ENCODE measurements at regions not wholly inside any gene's neighbourhood (a gene's known extent, or its start where the extent isn't known, plus 50 kb on each side); places are given as distances from the start of the nearest gene placed in this dataset.

- no peak for FAIRE-seq
- Histone ChIP-seq H3K23me2 (ENCODE audit: low read depth, low read length) (no peaks in the 10 kb centered on the region), H2AFZ (ENCODE audit: low read length) (no peak overlapping the region), H3K79me1 (ENCODE audit: low read depth, low read length) (no peaks in the 10 kb centered on the region), H3K4me2 (ENCODE audit: insufficient read depth in 1 of 2, low read depth in 2 of 2, low read length in 2 of 2) (no peak overlapping the region), H2BK15ac (ENCODE audit: low read length) (no peak overlapping the region), H3K23ac (ENCODE audit: insufficient read length) (no peak overlapping the region), H2BK12ac (ENCODE audit: low read depth, low read length) (no peak overlapping the region), H2BK20ac (ENCODE audit: low read length) (no peak overlapping the region), H3K56ac (replicated peaks; ENCODE audit: insufficient read length, low read depth, low read length) (no peak overlapping the region), H4K91ac (replicated peaks; ENCODE audit: insufficient read length, low read length) (no peak overlapping the region), H3K79me2 (ENCODE audit: control insufficient read depth in 1 of 2, insufficient read depth in 2 of 2, low read length in 2 of 2) (no peaks in the 10 kb centered on the region), H3K14ac (ENCODE audit: insufficient read length) (no peak overlapping the region), H3K4ac (replicated peaks; ENCODE audit: insufficient read length, low read depth, low read length) (no peak overlapping the region), H2AK5ac (ENCODE audit: low read depth, low read length) (no peak overlapping the region), H4K20me1 (replicated peaks in 1 of 2; ENCODE audit: control insufficient read depth in 1 of 2, insufficient read depth in 2 of 2, low read length in 2 of 2) (no peaks in the 10 kb centered on the region), H3K36me3 (ENCODE audit: control insufficient read depth in 2 of 4, insufficient read depth in 4 of 4, low read length in 3 of 4) (no peaks in the 10 kb centered on the region), H3K4me1 (replicated peaks in 1 of 4; ENCODE audit: control insufficient read depth in 3 of 4, insufficient read depth in 4 of 4, low read length in 3 of 4) (no peaks in the 10 kb centered on the region), H3K18ac (ENCODE audit: extremely low read depth, low read length) (no peak overlapping the region), H3K27ac (ENCODE audit: low read depth, low read length) (no peak overlapping the region), H3K4me3 (ENCODE audit: extremely low read depth in 1 of 4, insufficient read depth in 2 of 4, low read depth in 3 of 4, low read length in 4 of 4) (no peak overlapping the region), H2BK5ac (ENCODE audit: low read depth, low read length) (no peak overlapping the region), H3K9ac (replicated peaks in 1 of 4; ENCODE audit: extremely low read depth in 1 of 4, low read depth in 3 of 4, low read length in 3 of 4) (no peak overlapping the region), H4K8ac (ENCODE audit: extremely low read depth, insufficient read depth, low read length) (no peak overlapping the region), H3K9me3 (ENCODE audit: insufficient read depth in 2 of 2, low read depth in 1 of 2, low read length in 1 of 2) (no peaks in the 10 kb centered on the region), H4K5ac (ENCODE audit: insufficient read length, low read depth, low read length) (no peak overlapping the region), H3K27me3 (replicated peaks in 1 of 4; ENCODE audit: control insufficient read depth in 3 of 4, extremely low read depth in 1 of 4, insufficient read depth in 3 of 4, low read length in 3 of 4) (no peaks in the 10 kb centered on the region), H2BK120ac (replicated peaks; ENCODE audit: low read depth, low read length) (no peak overlapping the region)
- no peak for DNase-seq (ENCODE audit: low read depth in 1 of 2, low spot score in 2 of 2)
- POLR2A ChIA-PET (ENCODE audit: partially characterized antibody) = no interaction called here
- CTCF ChIA-PET (ENCODE audit: partially characterized antibody) = interaction anchor here (0.6 to 1.2 kb wide), 2 partner anchors 114 to 619 kb away, joined by 3 to 4 read pairs; no protein-coding TSS in a partner anchor
- no peak for TF ChIP-seq RNF2 (IDR thresholded peaks at IDR 0.05; ENCODE audit: borderline replicate concordance, low read depth, low read length, missing control alignments, poor library complexity, severe bottlenecking)
- no peak for TF ChIP-seq SIX5 (IDR thresholded peaks at IDR 0.05; ENCODE audit: low read depth, low read length)
- TF ChIP-seq CHD1 (IDR thresholded peaks at IDR 0.05; ENCODE audit: low read depth, low read length) = no peak
- TF ChIP-seq KDM1A (IDR thresholded peaks at IDR 0.05; ENCODE audit: borderline replicate concordance, low read length) = no peak
- TF ChIP-seq HDAC2 (IDR thresholded peaks at IDR 0.05; ENCODE audit: borderline replicate concordance in 1 of 2, low read depth in 2 of 2, low read length in 2 of 2) = no peak
- no peak for TF ChIP-seq CREB1 (IDR thresholded peaks at IDR 0.05)
Measured at GRCh38 chr4:52431410-52431809, 227.7 kb downstream of the USP46 start.

Measured in H1 (cell line).